Activated T-cell treated with anti-CD3 and anti-CD28 coated beads, Interleukin-2, amount 50 U/mL, for 72 hours (primary cell): ENCODE measurements at regions not wholly inside any gene's neighbourhood (a gene's known extent, or its start where the extent isn't known, plus 50 kb on each side); places are given as distances from the start of the nearest gene placed in this dataset.

Experiments used
- ATAC-seq, 2 donors: fragments of 150-1000 bp; cut with Tn5 transposase; replicated peaks in 1 of 2; 2 replicates each; pipeline ENCODE4 v1.10.0; 2021; ENCODE audit warnings: moderate library complexity in 2 of 2, mild to moderate bottlenecking in 1 of 2
- DNase-seq, 2 donors: peaks; one replicate each; pipeline ENCODE4 v3.0.0; 2021 to 2022; ENCODE audit warnings: mixed read lengths in 1 of 2
- H3K27ac Mint-ChIP-seq: one replicate; pipeline ENCODE4 v1.8.0; 2022; ENCODE audit warnings: mild to moderate bottlenecking, moderate library complexity, mixed read lengths
- H3K27me3 Mint-ChIP-seq: one replicate; pipeline ENCODE4 v1.8.0; 2022; ENCODE audit warnings: low read depth, mixed read lengths
- H3K36me3 Mint-ChIP-seq, 2 donors: one replicate each; pipeline ENCODE4 v1.8.0; 2022; ENCODE audit warnings: mixed read lengths in 2 of 2, mild to moderate bottlenecking in 1 of 2; ENCODE audit not compliant: insufficient read depth in 2 of 2
- H3K4me1 Mint-ChIP-seq: one replicate; pipeline ENCODE4 v1.8.0; 2022; ENCODE audit warnings: low read depth, mixed read lengths
- H3K4me3 Mint-ChIP-seq, 2 donors: one replicate each; pipeline ENCODE4 v1.8.0; 2022; ENCODE audit warnings: mild to moderate bottlenecking in 2 of 2, mixed read lengths in 2 of 2, moderate library complexity in 2 of 2
- H3K9me3 Mint-ChIP-seq, 2 donors: one replicate each; pipeline ENCODE4 v1.8.0; 2022; ENCODE audit warnings: mixed read lengths in 2 of 2

- Mint-ChIP-seq H3K36me3 (no peaks in the 10 kb centered on the region), H3K4me3 (no peak overlapping the region), H3K4me1 (no peaks in the 10 kb centered on the region), H3K27ac (no peak overlapping the region), H3K9me3 (peaks cover 6% of the 10 kb centered on the region in 2 donors), H3K27me3 (no peaks in the 10 kb centered on the region)
- no peak for ATAC-seq
- DNase-seq: no peak
Observed at GRCh38 chr2:4020649-4021048, 317.3 kb downstream of the DCDC2C start.

DNA sequence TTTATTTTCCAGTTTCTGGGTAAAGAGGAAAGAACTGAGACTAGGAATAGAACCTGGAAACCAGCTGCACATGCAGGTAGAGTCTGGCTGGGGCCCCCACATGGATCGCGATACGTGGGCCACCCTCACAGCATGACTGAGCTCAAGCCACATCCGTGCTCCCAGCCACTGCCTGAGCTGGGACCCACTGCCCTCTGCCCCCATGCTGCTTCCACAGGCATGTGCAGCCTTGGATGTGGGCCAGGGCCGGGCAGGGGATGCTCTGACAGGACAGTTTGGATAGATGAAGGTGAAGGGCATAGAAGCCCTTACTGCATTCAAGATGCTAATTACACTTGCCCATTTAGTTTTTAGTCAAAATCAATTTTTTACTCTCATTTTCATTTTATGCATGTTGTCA, 321.2 kb downstream of the DCDC2C start:
- DNase-seq (no peak), ATAC-seq (no peak)
- Mint-ChIP-seq H3K4me3 (no peak overlapping the region), H3K27me3 (no peaks in the 10 kb centered on the region), H3K9me3 (peaks cover 2 to 4% of the 10 kb centered on the region in 2 donors), H3K27ac (no peak overlapping the region), H3K4me1 (no peaks in the 10 kb centered on the region), H3K36me3 (no peaks in the 10 kb centered on the region)

GRCh38 chr2:4029081-4029480, 325.7 kb downstream of the DCDC2C start:
- no peak overlapping the region for H3K27ac Mint-ChIP-seq
- DNase-seq: no peak
- H3K36me3 Mint-ChIP-seq: no peaks in the 10 kb centered on the region
- ATAC-seq: no peak
- no peak overlapping the region for H3K4me3 Mint-ChIP-seq
- no peaks in the 10 kb centered on the region for H3K27me3 Mint-ChIP-seq
- no peaks in the 10 kb centered on the region for H3K4me1 Mint-ChIP-seq
- H3K9me3 Mint-ChIP-seq: peaks cover 0 to 2% of the 10 kb centered on the region in 2 donors

DNA sequence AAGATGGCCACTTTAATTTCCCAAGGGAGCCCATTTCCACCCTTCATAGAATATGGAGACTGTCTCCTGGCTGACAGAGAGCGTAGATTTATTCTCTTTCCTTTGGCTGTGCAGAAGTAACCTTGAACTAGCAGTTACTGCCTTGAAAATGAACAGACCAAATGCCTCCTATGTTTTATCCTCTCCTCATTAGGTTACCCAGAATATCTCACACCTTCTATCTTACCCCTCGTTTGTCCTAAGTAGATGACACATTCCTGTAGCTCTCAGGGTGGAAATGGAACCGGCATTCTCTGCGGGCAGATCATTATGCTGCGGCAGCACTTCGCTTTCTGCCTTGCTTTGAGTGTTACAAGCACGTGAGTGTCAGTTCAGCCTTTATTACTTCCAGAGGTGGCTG, 336.5 kb downstream of the DCDC2C start:
- peaks cover 8% of the 10 kb centered on the region for H3K27me3 Mint-ChIP-seq
- H3K36me3 Mint-ChIP-seq: peaks cover 0 to 2% of the 10 kb centered on the region in 2 donors
- DNase-seq (no peak), ATAC-seq (no peak)
- peaks cover 8 to 17% of the 10 kb centered on the region in 2 donors for H3K9me3 Mint-ChIP-seq
- H3K4me3 Mint-ChIP-seq: no peak overlapping the region
- H3K4me1 Mint-ChIP-seq: no peaks in the 10 kb centered on the region
- H3K27ac Mint-ChIP-seq: no peak overlapping the region

- H3K4me3 Mint-ChIP-seq: no peak overlapping the region
- ATAC-seq (peak; percentile 78 to 94), DNase-seq (peak; percentile 3 to 27)
- H3K4me1 Mint-ChIP-seq: no peaks in the 10 kb centered on the region
- H3K9me3 Mint-ChIP-seq: peaks cover 2 to 14% of the 10 kb centered on the region in 2 donors
- H3K27me3 Mint-ChIP-seq: no peaks in the 10 kb centered on the region
- H3K27ac Mint-ChIP-seq: no peak overlapping the region
- peaks cover 0 to 2% of the 10 kb centered on the region in 2 donors for H3K36me3 Mint-ChIP-seq
Observed at GRCh38 chr2:4047961-4048891, 344.9 kb downstream of the DCDC2C start.

DNA sequence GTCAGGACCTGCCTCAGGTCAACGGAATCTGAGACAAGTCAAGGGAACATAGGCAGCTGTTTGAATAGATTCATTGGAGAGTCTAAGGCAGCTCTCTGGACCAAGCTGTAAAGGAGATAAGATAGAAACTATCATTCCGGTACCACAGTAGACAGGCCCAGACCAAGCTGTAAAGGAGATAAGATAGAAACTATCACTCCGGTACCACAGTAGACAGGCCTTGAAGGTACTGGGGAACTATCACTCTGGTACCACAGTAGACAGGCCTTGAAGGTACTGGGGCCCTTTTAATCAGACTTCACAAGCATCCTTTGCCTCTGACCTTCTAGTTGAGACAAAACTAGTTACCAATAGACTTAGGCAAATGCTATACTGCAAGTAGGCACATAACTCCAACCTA, 346.1 kb downstream of the DCDC2C start:
- Mint-ChIP-seq H3K9me3 (peaks cover 0 to 5% of the 10 kb centered on the region in 2 donors), H3K36me3 (no peaks in the 10 kb centered on the region), H3K4me1 (no peaks in the 10 kb centered on the region), H3K27me3 (no peaks in the 10 kb centered on the region), H3K4me3 (no peak overlapping the region), H3K27ac (no peak overlapping the region)
- DNase-seq: no peak
- ATAC-seq: no peak

DNA sequence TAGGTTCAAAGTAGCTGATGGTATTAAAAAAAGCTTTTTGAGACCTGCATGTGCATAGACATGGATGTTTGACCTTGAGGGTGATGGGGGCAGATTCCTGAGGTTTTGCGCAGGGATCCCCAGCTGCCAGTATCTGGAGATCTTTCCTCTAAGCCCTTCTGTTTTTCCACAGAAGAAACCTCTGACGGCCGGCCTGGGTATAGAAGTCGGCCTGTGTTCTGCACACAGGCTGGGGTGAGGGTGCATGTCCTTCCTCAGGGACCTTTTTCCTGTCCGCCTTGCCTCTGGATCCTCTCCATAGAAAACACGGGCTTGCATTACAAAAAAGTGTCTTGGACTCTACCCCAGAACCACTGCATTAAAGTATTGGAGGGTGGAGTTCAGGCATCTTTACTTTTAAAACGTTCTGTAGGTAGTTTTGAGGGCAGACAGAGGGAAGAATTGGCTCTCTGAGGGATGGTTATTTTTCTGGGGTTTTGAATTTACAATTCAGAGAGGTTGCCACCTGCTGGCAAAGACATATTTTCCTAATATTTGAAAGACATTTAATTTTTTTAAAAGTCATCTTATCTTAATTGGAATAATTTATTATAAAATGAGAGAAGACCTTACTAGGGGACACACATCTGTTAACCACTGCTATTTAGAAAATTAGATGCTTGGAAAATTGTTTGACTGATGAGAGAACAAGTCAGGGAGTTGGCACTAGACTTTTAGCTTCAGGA, 350.6 kb downstream of the DCDC2C start:
- DNase-seq: no peak
- Mint-ChIP-seq H3K27ac (no peak overlapping the region), H3K4me3 (no peak overlapping the region), H3K36me3 (no peaks in the 10 kb centered on the region), H3K4me1 (no peaks in the 10 kb centered on the region), H3K9me3 (peaks cover 0 to 4% of the 10 kb centered on the region in 2 donors), H3K27me3 (no peaks in the 10 kb centered on the region)
- no peak for ATAC-seq

GRCh38 chr2:4066217-4066616, 362.8 kb downstream of the DCDC2C start:
- no peak for DNase-seq
- Mint-ChIP-seq H3K9me3 (peaks cover 0 to 1% of the 10 kb centered on the region in 2 donors), H3K4me1 (no peaks in the 10 kb centered on the region), H3K36me3 (no peaks in the 10 kb centered on the region), H3K27ac (no peak overlapping the region), H3K27me3 (no peaks in the 10 kb centered on the region), H3K4me3 (no peak overlapping the region)
- no peak for ATAC-seq

- no peaks in the 10 kb centered on the region for H3K27me3 Mint-ChIP-seq
- DNase-seq (no peak), ATAC-seq (no peak)
- no peaks in the 10 kb centered on the region for H3K36me3 Mint-ChIP-seq
- H3K9me3 Mint-ChIP-seq: no peaks in the 10 kb centered on the region
- H3K4me3 Mint-ChIP-seq: no peak overlapping the region
- no peaks in the 10 kb centered on the region for H3K4me1 Mint-ChIP-seq
- no peak overlapping the region for H3K27ac Mint-ChIP-seq
Observed at GRCh38 chr2:4073026-4073569, 369.7 kb downstream of the DCDC2C start.

DNA sequence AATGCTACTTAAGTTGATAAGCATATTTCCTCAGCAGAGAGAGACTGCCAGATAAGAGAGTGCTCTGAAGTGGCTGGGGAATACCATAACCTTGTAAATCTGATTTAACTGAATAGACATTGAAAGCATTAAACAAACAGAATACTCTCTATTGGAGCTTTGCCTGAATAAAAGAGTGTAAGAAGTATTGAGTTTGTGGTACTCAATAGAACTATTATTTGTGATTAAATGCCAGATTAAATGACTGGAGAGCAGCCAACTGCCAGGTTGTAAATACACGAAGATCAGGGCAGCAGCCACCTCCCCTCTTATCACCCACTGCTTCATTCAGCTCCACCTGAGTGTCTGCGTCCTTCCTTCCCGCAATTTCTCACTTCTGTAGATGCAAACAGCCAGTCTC, 373.6 kb downstream of the DCDC2C start:
- H3K27me3 Mint-ChIP-seq: no peaks in the 10 kb centered on the region
- no peak for DNase-seq
- peaks cover 0 to 1% of the 10 kb centered on the region in 2 donors for H3K36me3 Mint-ChIP-seq
- H3K4me3 Mint-ChIP-seq: no peak overlapping the region
- ATAC-seq: no peak
- H3K27ac Mint-ChIP-seq: no peak overlapping the region
- no peaks in the 10 kb centered on the region for H3K4me1 Mint-ChIP-seq
- H3K9me3 Mint-ChIP-seq: peaks cover 0 to 3% of the 10 kb centered on the region in 2 donors

- no peaks in the 10 kb centered on the region for H3K4me1 Mint-ChIP-seq
- no peak overlapping the region for H3K4me3 Mint-ChIP-seq
- peaks cover 6 to 16% of the 10 kb centered on the region in 2 donors for H3K9me3 Mint-ChIP-seq
- H3K27ac Mint-ChIP-seq: no peak overlapping the region
- ATAC-seq (no peak), DNase-seq (no peak)
- peaks cover 0 to 4% of the 10 kb centered on the region in 2 donors for H3K36me3 Mint-ChIP-seq
- no peaks in the 10 kb centered on the region for H3K27me3 Mint-ChIP-seq
Observed at GRCh38 chr2:4085186-4085585, 381.8 kb downstream of the DCDC2C start.

DNA sequence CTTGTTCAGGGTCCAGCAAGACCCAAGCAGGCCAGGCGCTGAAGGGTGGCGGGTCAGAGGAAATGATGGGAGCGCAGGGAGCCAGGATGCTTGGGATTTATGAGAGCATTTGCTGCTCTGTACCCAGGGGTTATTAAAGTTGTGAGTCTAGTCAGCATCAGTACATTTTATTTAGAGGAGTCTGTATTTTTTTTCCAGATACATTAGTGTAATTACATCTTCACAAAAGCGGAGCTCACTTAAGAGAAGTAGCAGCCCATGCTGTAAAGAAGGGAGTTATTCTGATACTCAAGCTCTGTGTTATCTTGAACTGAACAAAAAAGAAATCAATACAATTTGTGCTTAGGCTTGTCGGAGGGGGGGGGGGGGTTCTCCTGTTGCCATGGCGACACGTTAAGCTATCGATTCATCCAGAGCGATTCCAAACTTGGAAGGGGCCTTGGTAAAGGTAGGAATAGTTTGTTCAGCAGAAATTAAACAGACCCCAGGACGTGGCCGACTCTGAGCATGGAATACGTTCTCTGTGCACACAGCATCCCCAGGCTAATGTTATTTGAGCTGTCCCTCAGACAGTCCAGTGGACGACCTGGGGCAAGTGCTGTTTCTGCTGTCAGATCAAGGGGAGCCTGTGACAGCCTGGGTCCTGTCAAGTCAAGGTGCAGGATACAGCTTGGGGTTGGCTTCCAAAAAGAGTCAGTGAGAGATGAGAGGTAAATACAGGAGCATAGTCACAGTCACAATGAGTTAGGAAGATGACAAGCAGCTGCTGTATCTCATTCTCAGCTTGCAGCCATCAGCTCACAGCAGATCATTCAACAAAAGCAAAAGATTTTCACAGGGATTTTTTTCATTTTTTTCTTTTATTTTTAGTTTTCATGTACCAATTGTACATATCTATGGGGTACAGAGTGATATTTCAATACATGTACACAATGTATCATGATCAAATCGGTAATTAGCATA, 387.6 kb downstream of the DCDC2C start:
- H3K4me3 Mint-ChIP-seq: no peak overlapping the region
- no peaks in the 10 kb centered on the region for H3K27me3 Mint-ChIP-seq
- DNase-seq (no peak), ATAC-seq (no peak)
- H3K4me1 Mint-ChIP-seq: no peaks in the 10 kb centered on the region
- H3K27ac Mint-ChIP-seq: no peak overlapping the region
- H3K36me3 Mint-ChIP-seq: no peaks in the 10 kb centered on the region
- peaks cover 5 to 13% of the 10 kb centered on the region in 2 donors for H3K9me3 Mint-ChIP-seq
